ENCODE measurements at regions not wholly inside any gene's neighbourhood (a gene's known extent, or its start where the extent isn't known, plus 50 kb on each side); places are given as distances from the start of the nearest gene placed in this dataset.

DNA sequence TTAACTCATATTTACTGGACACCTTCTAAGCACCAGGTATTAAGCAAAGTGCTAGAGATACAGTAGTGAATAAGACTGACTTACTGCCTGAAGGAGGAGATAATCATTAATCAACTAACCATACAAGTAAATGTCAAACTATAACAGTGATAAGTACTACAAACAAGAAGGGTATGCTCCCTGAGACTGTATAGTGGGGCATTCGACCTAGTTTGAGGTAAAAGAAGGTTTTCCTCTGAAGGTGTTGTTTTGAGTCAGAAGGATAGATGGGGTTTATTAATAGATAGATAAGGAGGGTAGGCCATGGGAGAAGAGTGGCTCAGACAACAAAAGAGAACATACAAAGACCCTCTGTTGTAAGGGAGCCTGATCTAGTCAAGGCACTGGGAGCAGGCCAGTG, 105.4 kb downstream of the DDIT4L start:
- DNase-seq (ENCODE audit: low read depth, low spot score): no peak

DNA sequence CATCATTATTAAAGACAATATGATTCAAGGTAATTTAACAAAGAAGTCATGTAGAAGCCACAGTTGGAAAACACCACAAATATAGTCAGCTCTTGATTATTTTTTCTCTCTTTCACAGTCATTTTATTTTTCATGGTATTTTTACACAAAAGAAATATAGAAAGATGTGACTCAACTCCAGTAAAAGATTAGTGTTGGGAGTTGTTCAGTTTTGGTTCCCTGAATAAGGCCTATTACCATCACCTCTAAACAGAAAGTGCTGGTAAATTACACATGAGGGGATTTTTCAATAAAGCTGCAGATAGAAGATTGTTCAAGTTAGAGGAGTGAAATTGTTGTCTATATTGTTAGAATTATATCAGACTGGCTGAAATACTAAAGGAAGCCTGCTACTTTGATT, 107.0 kb downstream of the DDIT4L start:
- DNase-seq (ENCODE audit: low read depth, low spot score): no peak

DNA sequence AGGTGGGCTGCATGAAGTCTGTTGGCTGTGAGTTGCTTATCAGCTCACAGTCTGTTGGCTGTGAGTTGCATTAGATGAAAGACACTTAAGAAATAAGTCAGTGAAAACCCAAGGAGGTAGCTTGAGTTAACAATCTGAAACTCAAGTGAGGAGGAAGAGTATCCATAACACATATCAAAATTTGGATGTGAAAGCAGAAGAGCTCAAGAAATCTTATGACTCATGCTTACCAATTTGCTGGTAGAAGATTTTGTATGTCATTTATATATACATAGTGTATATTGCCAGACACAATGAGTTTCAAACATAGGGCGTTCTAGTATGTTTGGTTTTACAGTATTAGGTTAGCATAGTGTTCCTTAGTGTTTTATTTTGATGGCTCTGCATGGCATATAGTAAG, 107.4 kb downstream of the DDIT4L start:
- DNase-seq (ENCODE audit: low read depth, low spot score): no peak

GRCh38 chr4:100081491-100081890, 108.8 kb downstream of the DDIT4L start:
- DNase-seq (ENCODE audit: low read depth, low spot score): no peak

- no peak for DNase-seq (ENCODE audit: low read depth, low spot score)
These were observed 111.0 kb downstream of the DDIT4L start for GRCh38 chr4:100079264-100079663.

- DNase-seq (ENCODE audit: low read depth, low spot score): no peak
These were observed 113.5 kb downstream of the DDIT4L start for GRCh38 chr4:100076753-100077152.

DNA sequence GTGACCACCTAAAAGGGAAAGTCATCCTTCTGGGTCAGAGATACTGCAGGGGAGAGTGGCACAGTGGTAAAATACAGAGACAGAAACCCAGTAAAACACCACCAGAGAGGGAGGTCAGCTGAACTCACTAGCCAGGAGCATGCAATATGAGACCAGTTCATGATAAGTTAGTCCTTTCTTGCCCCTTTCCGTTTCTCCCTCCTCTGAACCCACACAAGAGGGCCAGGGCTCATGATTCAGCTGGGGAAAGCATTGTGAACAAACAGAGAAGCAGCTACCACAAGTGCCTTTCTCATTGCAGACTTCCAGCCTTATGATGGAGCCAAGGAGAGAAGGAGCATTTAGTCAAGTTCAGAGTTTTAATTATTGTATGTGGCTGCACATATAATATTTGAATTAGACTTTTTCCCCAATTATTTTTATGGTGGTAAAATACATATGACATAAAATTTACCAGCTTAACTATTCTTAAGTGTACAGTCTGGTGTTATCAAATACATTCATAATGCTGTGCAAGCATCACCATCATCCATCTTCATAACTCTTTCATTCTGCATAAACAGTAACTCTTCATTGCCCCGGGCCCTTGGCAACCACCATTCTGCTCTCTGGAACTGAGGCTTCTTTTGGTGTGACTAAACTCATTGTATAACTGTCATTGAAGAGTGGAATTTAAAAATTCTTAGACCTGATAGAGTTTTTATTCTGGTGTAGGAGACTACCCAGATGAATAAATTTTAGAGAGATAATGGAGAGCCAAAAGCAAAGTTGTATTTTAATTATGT, 114.6 kb downstream of the DDIT4L start:
- no peak for DNase-seq (ENCODE audit: low read depth, low spot score)

- DNase-seq (ENCODE audit: low read depth, low spot score): no peak
These were observed 115.2 kb downstream of the DDIT4L start for GRCh38 chr4:100075056-100075455.

DNA sequence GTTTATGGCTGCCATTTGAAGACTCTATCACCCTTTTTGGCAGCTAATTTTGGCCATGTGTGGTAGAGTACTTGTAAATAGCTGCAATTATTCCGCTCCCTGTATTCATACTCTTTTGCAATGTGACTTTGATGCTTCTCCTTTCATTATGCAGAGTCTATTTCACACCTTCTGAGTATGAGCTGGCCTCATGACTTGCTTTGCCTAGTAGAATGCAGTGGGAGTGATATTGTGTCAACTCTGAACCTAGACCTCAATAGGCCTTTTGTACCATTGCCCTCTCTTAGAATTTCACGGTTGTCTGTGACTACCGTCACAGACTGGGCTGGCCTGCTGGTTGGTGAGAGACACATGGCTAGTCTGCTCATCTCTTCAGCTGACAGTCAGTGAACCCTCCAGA, 118.8 kb downstream of the DDIT4L start:
- no peak for DNase-seq (ENCODE audit: low read depth, low spot score)

DNA sequence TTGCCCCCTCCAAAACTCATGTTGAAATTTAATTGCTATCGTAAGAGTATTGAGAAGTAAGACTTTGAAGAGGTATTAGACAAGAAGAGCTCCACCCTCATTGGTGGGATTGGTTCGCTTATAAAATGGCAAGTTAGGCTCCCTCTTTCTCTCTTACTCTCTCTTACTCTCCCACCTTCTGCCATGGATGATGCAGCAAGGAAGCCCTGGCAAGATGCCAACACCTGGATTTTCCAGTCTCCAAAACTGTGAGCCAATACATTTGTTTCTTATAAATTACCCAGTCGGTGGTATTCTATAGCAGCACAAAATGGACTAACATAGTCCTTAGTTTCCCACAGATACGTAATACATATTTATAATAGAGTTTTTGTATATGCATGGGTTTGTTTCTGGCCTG, 119.4 kb downstream of the DDIT4L start:
- no peak for DNase-seq (ENCODE audit: low read depth, low spot score)

- no peak for DNase-seq (ENCODE audit: low read depth, low spot score)
These were observed 119.1 kb upstream of the H2AZ1 start for GRCh38 chr4:100069207-100069606.

- DNase-seq (ENCODE audit: low read depth, low spot score): no peak
These were observed 117.2 kb upstream of the H2AZ1 start for GRCh38 chr4:100067255-100067654.

DNA sequence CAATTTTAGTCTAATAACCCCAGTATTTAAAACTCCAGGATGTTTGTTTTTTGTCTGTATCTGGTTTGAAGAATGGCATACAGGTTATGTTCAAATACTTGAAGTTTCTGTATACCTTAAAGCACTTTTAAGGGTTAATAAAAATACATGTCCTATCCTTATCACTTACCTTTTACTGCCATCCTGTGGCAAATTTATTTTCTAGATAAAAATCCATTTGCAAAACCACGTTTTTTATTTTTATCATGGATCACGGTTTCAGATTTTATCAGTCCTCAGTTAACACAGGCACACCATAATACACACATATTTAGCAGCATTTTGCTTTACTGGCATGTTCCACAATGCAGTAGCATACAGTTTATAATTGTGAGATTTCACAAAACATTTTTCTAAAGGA, 113.3 kb upstream of the H2AZ1 start:
- no peak for DNase-seq (ENCODE audit: low read depth, low spot score)

DNA sequence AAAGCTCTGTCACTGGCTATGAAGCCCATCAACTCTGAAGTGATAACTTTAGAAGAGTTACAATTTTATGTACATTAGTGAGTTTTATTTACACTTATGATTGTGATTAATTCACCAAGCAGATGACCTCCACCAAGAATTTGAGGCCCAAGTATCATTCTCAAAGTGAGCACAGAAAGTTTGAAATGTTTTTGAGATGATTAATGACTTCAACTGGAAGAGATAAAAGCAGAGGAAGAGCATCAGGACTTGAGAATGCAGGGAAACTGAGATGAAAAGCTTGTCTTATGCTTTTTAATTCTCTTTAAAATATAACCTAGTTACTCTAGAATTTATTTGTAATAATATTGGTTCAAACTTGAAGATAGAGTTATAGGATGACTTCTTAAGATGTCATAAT, 112.8 kb upstream of the H2AZ1 start:
- DNase-seq (ENCODE audit: low read depth, low spot score): no peak

DNA sequence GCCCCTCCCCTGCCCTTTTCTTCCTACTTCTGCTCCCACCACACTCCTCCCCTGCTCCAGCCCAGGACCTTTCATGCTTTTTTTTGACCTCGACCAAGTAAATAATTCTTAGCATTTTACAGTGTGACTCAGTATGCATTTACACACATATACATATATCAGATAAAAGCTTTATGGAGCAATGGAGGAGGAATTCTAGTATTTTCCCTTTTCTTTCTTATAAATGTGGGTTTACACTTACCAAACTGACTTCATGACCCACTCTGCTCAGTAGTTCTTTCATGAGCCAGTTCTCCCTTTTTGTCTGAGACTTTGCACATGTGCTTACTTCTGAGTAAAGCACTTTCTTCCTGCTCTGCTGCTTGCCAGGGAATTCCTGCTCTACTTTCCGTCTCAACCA, 111.8 kb upstream of the H2AZ1 start:
- no peak for DNase-seq (ENCODE audit: low read depth, low spot score)

GRCh38 chr4:100060765-100061416, 110.8 kb upstream of the H2AZ1 start:
- no peak for DNase-seq (ENCODE audit: low read depth, low spot score)

GRCh38 chr4:100059467-100059866, 109.4 kb upstream of the H2AZ1 start:
- no peak for DNase-seq (ENCODE audit: low read depth, low spot score)

DNA sequence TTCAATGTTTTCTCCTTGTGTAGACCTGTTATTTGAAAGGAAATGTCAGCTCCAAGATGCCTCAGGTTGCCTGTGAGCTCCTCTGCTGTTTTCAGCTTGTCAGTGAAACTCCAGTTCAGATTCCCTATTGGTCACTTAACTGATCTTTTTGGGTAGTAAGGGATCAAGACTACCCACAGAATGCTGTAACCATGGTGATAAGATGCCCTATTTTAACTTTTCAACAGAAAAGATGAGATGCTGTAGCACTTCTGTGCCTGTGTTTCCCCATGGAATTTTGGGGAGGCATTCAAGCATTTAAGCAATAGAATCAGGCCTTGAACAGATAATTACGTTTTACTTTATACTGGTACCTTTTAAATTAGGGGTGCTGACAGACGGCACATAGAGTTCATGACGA, 106.6 kb upstream of the H2AZ1 start:
- no peak for DNase-seq (ENCODE audit: low read depth, low spot score)

DNA sequence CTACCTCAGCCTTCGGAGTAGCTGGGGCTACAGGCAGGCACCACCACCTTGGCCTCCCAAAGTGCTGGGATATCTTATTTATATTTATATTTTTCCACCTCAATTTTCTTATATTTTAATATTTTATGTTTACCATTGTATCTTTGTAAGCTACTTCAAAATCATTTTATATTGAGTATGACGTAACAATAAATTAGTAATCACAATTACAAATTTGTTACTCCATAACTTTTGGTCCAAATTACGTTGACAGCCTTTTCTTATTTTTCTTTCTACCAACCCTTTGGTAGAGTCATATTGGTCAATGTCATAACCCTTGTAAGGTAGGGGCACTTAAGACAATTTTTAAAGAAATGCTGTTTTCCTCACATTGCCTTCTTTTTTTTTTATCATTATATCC, 104.0 kb upstream of the H2AZ1 start:
- no peak for DNase-seq (ENCODE audit: low read depth, low spot score)

DNA sequence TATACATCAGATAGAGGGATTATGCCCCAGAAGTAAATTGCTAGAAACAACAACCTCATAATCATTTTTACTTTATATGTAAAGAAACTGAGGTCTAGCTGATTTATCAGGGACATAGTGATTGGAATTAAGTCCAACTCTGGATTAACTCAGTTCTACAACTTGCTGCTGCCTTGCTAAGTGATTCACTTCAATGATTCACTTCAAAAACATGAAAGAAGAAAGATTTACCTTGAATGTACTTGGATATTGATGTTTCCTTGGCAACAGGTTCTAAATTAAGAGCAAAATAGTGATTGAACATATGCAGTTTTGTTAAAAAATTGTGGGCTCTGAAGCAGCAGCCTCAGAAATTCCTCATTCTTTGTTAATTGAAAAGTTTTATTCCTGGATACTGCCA, 99.8 kb upstream of the H2AZ1 start:
- no peak for DNase-seq (ENCODE audit: low read depth, low spot score)

DNA sequence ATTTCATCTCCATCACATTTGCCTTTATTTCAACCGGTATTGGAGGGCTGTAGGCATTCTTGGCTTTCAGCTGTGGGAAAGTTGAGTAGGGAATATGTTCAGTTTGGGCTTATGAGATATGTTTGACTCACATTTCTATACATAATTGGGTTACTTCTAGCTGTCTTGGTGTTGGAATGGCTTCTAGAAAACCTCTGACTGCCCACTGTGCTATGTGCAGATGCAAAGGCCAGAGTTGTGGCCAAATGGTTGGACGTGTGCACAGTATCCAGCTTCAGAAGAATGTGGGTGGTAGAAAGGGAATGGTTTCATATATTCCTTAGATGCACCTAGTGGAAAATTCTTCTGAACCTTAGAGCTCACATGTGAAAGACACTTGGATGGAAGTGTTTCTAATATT, 92.6 kb upstream of the H2AZ1 start:
- DNase-seq (ENCODE audit: low read depth, low spot score): no peak

DNA sequence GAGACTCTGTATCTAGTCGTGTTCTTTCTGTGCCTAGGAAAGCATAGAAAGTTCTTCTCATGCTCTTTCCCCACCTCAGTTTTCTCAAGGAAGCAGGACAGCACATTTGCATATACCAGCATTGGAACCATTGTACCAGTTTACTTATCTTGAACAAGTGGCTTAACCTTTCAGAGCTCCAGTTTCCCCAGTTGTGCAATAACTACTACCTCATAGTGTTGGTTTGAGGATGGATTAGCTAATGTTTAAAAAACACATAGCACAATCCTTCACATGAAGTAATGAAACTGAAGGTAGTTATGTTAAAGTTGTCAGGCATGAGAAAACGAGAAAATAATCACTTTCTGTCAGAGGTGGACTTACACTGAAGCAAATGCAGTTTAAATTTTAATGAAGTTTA, 92.2 kb upstream of the H2AZ1 start:
- DNase-seq (ENCODE audit: low read depth, low spot score): no peak

DNA sequence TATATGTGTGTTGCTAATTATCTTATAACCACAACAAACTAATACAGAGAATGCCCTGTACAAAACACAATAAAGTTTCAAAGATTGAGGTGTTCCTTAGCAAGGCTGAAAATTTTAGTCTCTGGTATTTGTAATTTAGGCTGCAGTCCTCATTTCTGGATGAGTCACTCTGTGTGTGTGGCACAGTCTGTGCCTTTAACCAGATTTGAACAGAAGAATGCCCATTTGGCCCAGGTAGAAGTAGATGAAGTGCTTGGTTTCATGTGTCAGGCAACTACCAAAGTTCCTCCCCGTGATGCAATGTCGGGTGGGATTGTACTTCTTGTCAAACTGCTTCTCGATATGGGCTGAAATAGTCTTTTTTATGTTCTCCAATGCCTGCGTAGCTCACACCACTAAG, 91.6 kb upstream of the H2AZ1 start:
- DNase-seq (ENCODE audit: low read depth, low spot score): no peak
